Mesenchymal stem cell (in vitro differentiated cells and primary cell): ENCODE measurements at regions not wholly inside any gene's neighbourhood (a gene's known extent, or its start where the extent isn't known, plus 50 kb on each side); places are given as distances from the start of the nearest gene placed in this dataset.

Experiments
- DNase-seq: peaks from one replicate; pipeline ENCODE4 v3.0.0-alpha.2; 2013
- H2AFZ ChIP-seq: one replicate; pipeline ENCODE4 v1.6.1; 2013; ENCODE audit warnings: low read depth, mild to moderate bottlenecking, control low read depth, inconsistent platforms, low read length, moderate library complexity
- H2AK5ac ChIP-seq: 2 replicates; pipeline ENCODE4 v1.6.1; 2013; ENCODE audit warnings: low read length, moderate library complexity, mild to moderate bottlenecking, inconsistent platforms; ENCODE audit not compliant: severe bottlenecking
- H2BK120ac ChIP-seq: one replicate; pipeline ENCODE4 v1.6.1; 2013; ENCODE audit warnings: low read depth, mild to moderate bottlenecking, inconsistent platforms, low read length, moderate library complexity
- H2BK12ac ChIP-seq, 2 experiments: one replicate each; pipeline ENCODE4 v1.6.1; 2013; ENCODE audit warnings: inconsistent platforms in 2 of 2, low read length in 2 of 2, mild to moderate bottlenecking in 2 of 2, moderate library complexity in 2 of 2, control low read depth in 1 of 2
- H2BK15ac ChIP-seq: one replicate; pipeline ENCODE4 v1.6.1; 2013; ENCODE audit warnings: mild to moderate bottlenecking, low read depth, inconsistent platforms; ENCODE audit not compliant: poor library complexity, severe bottlenecking
- H2BK5ac ChIP-seq: 2 replicates; pipeline ENCODE4 v1.6.1; 2013; ENCODE audit warnings: low read depth, mild to moderate bottlenecking, low read length, control low read depth, inconsistent platforms; ENCODE audit not compliant: poor library complexity, severe bottlenecking
- H3K14ac ChIP-seq, 2 experiments: one replicate each; pipeline ENCODE4 v1.6.1; 2013; ENCODE audit warnings: inconsistent platforms in 2 of 2, low read length in 2 of 2, control low read depth in 1 of 2, mild to moderate bottlenecking in 1 of 2, moderate library complexity in 1 of 2
- H3K18ac ChIP-seq, 2 experiments: one replicate each; pipeline ENCODE4 v1.6.1; 2013; ENCODE audit warnings: inconsistent platforms in 2 of 2, low read length in 2 of 2, control low read depth in 1 of 2, low read depth in 1 of 2, mild to moderate bottlenecking in 1 of 2
- H3K23ac ChIP-seq, 2 experiments: one replicate each; pipeline ENCODE4 v1.6.1; 2013; ENCODE audit warnings: inconsistent platforms in 2 of 2, low read length in 2 of 2, mild to moderate bottlenecking in 2 of 2, moderate library complexity in 2 of 2, control low read depth in 1 of 2
- H3K27ac ChIP-seq: 2 replicates; pipeline ENCODE4 v1.5.1; 2013; ENCODE audit warnings: mild to moderate bottlenecking, moderate library complexity, low read length, control low read depth, inconsistent platforms; ENCODE audit not compliant: poor library complexity, severe bottlenecking
- H3K27me3 ChIP-seq, 2 experiments: 2 replicates each; pipeline versions ENCODE4 v1.6.1 to v1.7.0; 2013; ENCODE audit warnings: low read length in 2 of 2, mild to moderate bottlenecking in 2 of 2, moderate library complexity in 2 of 2, control low read depth in 1 of 2, inconsistent platforms in 1 of 2; ENCODE audit not compliant: control insufficient read depth in 1 of 2, insufficient read depth in 1 of 2
- H3K36me3 ChIP-seq, 2 experiments: 2 replicates each; pipeline versions ENCODE4 v1.6.1 to v1.7.0; 2013; ENCODE audit warnings: low read length in 2 of 2, control low read depth in 1 of 2, inconsistent platforms in 1 of 2, low read depth in 1 of 2, mild to moderate bottlenecking in 1 of 2; ENCODE audit not compliant: insufficient read depth in 2 of 2, control insufficient read depth in 1 of 2
- H3K4ac ChIP-seq, 2 experiments: one replicate each; pipeline ENCODE4 v1.6.1; 2013; ENCODE audit warnings: inconsistent platforms in 2 of 2, low read length in 2 of 2, mild to moderate bottlenecking in 2 of 2, moderate library complexity in 2 of 2, control low read depth in 1 of 2, low read depth in 1 of 2
- H3K4me1 ChIP-seq: 2 replicates; pipeline ENCODE4 v1.6.1; 2013; ENCODE audit warnings: low read depth, low read length, control low read depth; ENCODE audit not compliant: control insufficient read depth, insufficient read depth
- H3K4me2 ChIP-seq: 2 replicates; pipeline ENCODE4 v1.6.1; 2013; ENCODE audit warnings: low read length, mild to moderate bottlenecking, inconsistent platforms; ENCODE audit not compliant: poor library complexity, severe bottlenecking
- H3K4me3 ChIP-seq, 2 experiments: 2 replicates each; pipeline versions ENCODE4 v1.5.1 to v1.7.0; 2013; ENCODE audit warnings: low read length in 2 of 2, mild to moderate bottlenecking in 2 of 2, control low read depth in 1 of 2, low read depth in 1 of 2; ENCODE audit not compliant: insufficient read depth in 1 of 2
- H3K79me1 ChIP-seq: replicated peaks from 2 replicates; pipeline ENCODE4 v1.6.1; 2013; ENCODE audit warnings: mild to moderate bottlenecking, control low read depth, low read length, inconsistent platforms; ENCODE audit not compliant: poor library complexity, severe bottlenecking
- H3K9ac ChIP-seq: 2 replicates; pipeline ENCODE4 v1.7.0; 2013; ENCODE audit warnings: mild to moderate bottlenecking, low read length, moderate library complexity
- H3K9me3 ChIP-seq: 2 replicates; pipeline ENCODE4 v1.7.0; 2013; ENCODE audit warnings: mild to moderate bottlenecking, low read length; ENCODE audit not compliant: control insufficient read depth
- H4K8ac ChIP-seq: one replicate; pipeline ENCODE4 v1.6.1; 2013; ENCODE audit warnings: inconsistent platforms, mild to moderate bottlenecking, low read length, moderate library complexity
- H4K91ac ChIP-seq: one replicate; pipeline ENCODE4 v1.6.1; 2013; ENCODE audit warnings: mild to moderate bottlenecking, low read length, inconsistent platforms
- WGBS: methylation state at CpG from one replicate; pipeline ENCODE4 v1.1.7; 2013; ENCODE audit warnings: mixed read lengths; 5-methylcytosine and 5-hydroxymethylcytosine counted together

DNA sequence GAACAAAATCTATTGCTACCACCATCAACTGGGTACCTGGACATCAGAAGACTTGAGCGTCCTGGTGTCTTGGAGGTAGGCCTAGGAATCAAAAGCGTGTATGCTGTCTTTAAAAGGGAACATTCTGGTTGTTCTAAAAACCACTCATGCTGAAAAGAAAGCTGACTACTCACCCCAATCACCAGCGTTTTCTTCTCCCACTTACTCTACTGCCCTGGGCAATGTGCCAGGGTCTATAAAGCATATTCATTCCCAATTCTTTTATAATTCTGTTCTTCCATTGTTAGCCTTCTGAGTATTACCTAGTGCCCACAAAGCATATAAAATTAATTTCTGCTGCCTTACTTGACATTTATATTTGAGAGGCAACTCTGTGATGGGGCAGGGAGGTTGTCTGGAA, 133.4 kb downstream of the KCNA5 start:
- whole genome bisulfite sequencing: 53% methylated on average over 3 of the region's 3 CpGs
- peaks cover 0 to 25% of the 10 kb centered on the region in 2 experiments for H3K27me3 ChIP-seq
- no peak overlapping the region for H2BK12ac ChIP-seq
- no peak overlapping the region for H2AFZ ChIP-seq
- no peak overlapping the region for H3K4ac ChIP-seq
- no peak overlapping the region for H3K14ac ChIP-seq
- no peak overlapping the region for H2BK15ac ChIP-seq
- no peak overlapping the region for H3K18ac ChIP-seq
- DNase-seq: no peak
- H2BK120ac ChIP-seq: no peak overlapping the region
- no peak overlapping the region for H4K8ac ChIP-seq
- no peaks in the 10 kb centered on the region for H3K79me1 ChIP-seq
- no peaks in the 10 kb centered on the region for H3K9me3 ChIP-seq
- H2AK5ac ChIP-seq: no peak overlapping the region
- no peak overlapping the region for H3K9ac ChIP-seq
- no peak overlapping the region for H4K91ac ChIP-seq
- no peak overlapping the region for H3K27ac ChIP-seq
- H3K4me2 ChIP-seq: no peak overlapping the region
- H2BK5ac ChIP-seq: no peak overlapping the region
- H3K36me3 ChIP-seq: no peaks in the 10 kb centered on the region
- H3K4me3 ChIP-seq: no peak overlapping the region
- H3K23ac ChIP-seq: no peak overlapping the region
- no peaks in the 10 kb centered on the region for H3K4me1 ChIP-seq

DNA sequence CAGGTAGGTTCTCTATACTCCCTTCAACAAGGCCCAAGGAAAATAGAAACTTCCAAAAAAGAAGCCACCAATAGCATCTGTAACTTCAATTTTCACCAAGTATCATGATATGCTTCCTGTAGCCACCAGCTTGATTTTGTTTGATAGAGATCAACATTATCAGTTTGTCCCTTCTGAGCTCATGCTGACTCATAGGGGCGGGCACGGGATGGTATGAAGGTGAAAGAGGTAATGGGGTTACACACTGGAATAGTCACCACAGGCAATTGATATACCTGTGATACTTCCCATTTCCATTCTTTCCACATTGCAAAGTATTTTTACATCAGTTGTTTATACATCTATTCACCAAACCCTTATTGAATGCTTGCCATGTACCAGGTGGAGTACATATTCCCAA, 134.1 kb downstream of the KCNA5 start:
- Histone ChIP-seq H3K79me1 (no peaks in the 10 kb centered on the region), H4K8ac (no peak overlapping the region), H2BK12ac (no peak overlapping the region), H3K4me3 (no peak overlapping the region), H3K4ac (no peak overlapping the region), H2AFZ (no peak overlapping the region), H2BK5ac (no peak overlapping the region), H3K4me1 (no peaks in the 10 kb centered on the region), H3K23ac (no peak overlapping the region), H3K14ac (no peak overlapping the region), H4K91ac (no peak overlapping the region), H3K9ac (no peak overlapping the region), H2AK5ac (no peak overlapping the region), H2BK120ac (no peak overlapping the region), H2BK15ac (no peak overlapping the region), H3K36me3 (no peaks in the 10 kb centered on the region), H3K4me2 (no peak overlapping the region), H3K27ac (no peak overlapping the region), H3K27me3 (peaks cover 0 to 25% of the 10 kb centered on the region in 2 experiments), H3K9me3 (no peaks in the 10 kb centered on the region), H3K18ac (no peak overlapping the region)
- WGBS: no CpG with 5 or more reads among the region's 2 CpGs
- DNase-seq: no peak

DNA sequence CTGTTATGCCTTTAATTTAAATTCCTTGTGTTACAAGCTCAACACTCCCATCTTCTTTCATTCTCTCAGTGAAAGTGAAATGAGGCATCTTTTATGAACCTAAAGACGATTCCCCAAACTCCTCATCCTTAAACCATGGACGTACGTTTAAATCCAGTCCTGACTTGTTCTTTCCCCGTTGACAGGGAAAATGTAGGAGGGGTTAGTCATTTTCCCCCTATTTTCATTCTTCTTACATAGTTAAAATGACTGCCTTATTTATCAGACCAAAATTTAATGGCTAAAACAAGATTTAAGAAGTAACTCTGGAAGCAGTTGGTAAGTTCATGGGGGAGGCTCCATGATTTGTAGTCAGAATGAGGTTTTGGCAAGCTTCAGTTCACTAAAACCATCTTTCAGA, 134.9 kb downstream of the KCNA5 start:
- Histone ChIP-seq H3K9ac (no peak overlapping the region), H3K4me2 (no peak overlapping the region), H3K18ac (no peak overlapping the region), H3K36me3 (no peaks in the 10 kb centered on the region), H2BK5ac (no peak overlapping the region), H3K4me3 (no peak overlapping the region), H2BK15ac (no peak overlapping the region), H3K79me1 (no peaks in the 10 kb centered on the region), H4K8ac (no peak overlapping the region), H2BK12ac (no peak overlapping the region), H3K14ac (no peak overlapping the region), H4K91ac (no peak overlapping the region), H3K27me3 (peaks cover 0 to 22% of the 10 kb centered on the region in 2 experiments), H3K23ac (no peak overlapping the region), H2AFZ (no peak overlapping the region), H3K4me1 (no peaks in the 10 kb centered on the region), H3K4ac (no peak overlapping the region), H3K27ac (no peak overlapping the region), H2AK5ac (no peak overlapping the region), H2BK120ac (no peak overlapping the region), H3K9me3 (no peaks in the 10 kb centered on the region)
- DNase-seq: no peak
- no CpG with 5 or more reads among the region's 4 CpGs for WGBS

DNA sequence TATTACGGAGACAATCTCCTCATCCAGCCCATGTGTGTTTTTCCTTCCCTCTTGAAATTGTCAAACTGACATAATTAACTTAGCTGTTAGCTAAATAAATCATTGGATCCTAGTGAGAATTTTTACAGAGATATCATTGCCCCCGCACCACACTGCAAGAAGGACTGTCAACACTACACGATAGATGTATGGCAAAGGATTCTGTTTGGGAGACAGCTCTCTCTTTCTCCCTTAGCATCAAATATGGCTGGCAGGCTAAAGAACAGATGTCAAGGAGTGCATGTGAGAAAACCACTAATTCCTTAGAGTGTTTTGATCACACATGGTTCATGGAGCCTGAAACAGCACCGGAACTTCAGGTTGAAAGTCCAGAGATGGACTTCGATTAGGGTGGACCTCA, 136.8 kb downstream of the KCNA5 start:
- no peak overlapping the region for H3K18ac ChIP-seq
- H3K4me1 ChIP-seq: no peaks in the 10 kb centered on the region
- no peak overlapping the region for H3K4me3 ChIP-seq
- no peak overlapping the region for H3K14ac ChIP-seq
- H3K4me2 ChIP-seq: no peak overlapping the region
- H4K8ac ChIP-seq: no peak overlapping the region
- H2BK12ac ChIP-seq: no peak overlapping the region
- no peak overlapping the region for H2BK5ac ChIP-seq
- 89% methylated on average over 4 of the region's 5 CpGs for WGBS
- no peak overlapping the region for H3K23ac ChIP-seq
- no peak for DNase-seq
- H3K9me3 ChIP-seq: no peaks in the 10 kb centered on the region
- H3K27ac ChIP-seq: no peak overlapping the region
- H2BK15ac ChIP-seq: no peak overlapping the region
- H3K79me1 ChIP-seq: no peaks in the 10 kb centered on the region
- no peak overlapping the region for H2BK120ac ChIP-seq
- no peak overlapping the region for H2AFZ ChIP-seq
- H3K36me3 ChIP-seq: no peaks in the 10 kb centered on the region
- no peak overlapping the region for H4K91ac ChIP-seq
- H3K4ac ChIP-seq: no peak overlapping the region
- no peak overlapping the region for H3K9ac ChIP-seq
- no peak overlapping the region for H2AK5ac ChIP-seq
- H3K27me3 ChIP-seq: peaks cover 0 to 22% of the 10 kb centered on the region in 2 experiments
